SKM-1 treated with dmso at 0.1 percent for 144 hours (cell line): ENCODE measurements at regions not wholly inside any gene's neighbourhood (a gene's known extent, or its start where the extent isn't known, plus 50 kb on each side); places are given as distances from the start of the nearest gene placed in this dataset.
"Not testable (repeated sequence)": the region's sequence is repeated elsewhere in the genome, so short reads cannot be mapped to it uniquely, and the experiment has no call there.

ENCODE experiments used
- DNase-seq: peaks from one replicate; lab custom pipeline; 2025; ENCODE audit not compliant: unreplicated experiment; lab: John Stamatoyannopoulos, UW

GRCh38 chr12:102299731-102300130 lies 102.1 kb upstream of the PMCH start:
- no peak for DNase-seq

DNA sequence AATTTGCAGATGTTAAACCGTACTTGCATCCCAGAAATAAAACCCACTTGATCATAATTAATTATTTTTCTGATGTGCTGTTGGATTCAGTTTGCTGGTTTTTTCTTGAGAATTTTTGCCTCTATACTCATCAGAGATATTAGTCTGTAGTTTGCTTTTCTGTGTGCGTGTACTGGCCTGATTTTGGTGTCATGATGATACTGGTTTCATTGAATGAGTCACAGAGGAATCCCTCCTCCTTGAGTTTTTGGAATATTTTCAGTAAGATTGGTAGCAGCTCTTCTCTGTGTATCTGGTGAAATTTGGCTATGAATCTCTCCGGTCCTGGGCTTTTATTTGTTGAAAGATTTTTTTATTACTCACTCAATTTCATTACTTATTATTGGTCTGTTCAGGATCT lies 100.4 kb upstream of the PMCH start:
- DNase-seq, result no peak

DNA sequence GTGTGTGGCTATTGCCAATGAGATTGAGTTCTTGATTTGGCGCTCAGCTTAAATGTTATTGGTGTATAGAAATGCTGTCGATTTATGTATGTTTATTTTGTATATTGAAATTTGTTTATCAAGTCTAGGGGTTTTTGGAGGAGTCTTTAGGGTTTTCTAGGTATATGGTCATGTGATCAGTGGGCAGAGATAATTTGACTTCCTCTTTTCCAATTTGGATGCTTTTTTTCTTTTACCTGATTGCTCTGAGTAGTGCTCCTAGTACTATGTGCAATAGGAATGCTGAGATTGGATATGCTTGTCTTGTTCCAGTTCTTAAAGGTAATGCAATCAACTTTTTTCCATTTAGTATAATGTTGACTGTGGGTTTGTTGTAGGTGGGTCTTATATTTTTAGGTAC lies 99.8 kb upstream of the PMCH start:
- no peak for DNase-seq

GRCh38 chr12:102294568-102294967 lies 96.9 kb upstream of the PMCH start:
- DNase-seq, result no peak

DNA sequence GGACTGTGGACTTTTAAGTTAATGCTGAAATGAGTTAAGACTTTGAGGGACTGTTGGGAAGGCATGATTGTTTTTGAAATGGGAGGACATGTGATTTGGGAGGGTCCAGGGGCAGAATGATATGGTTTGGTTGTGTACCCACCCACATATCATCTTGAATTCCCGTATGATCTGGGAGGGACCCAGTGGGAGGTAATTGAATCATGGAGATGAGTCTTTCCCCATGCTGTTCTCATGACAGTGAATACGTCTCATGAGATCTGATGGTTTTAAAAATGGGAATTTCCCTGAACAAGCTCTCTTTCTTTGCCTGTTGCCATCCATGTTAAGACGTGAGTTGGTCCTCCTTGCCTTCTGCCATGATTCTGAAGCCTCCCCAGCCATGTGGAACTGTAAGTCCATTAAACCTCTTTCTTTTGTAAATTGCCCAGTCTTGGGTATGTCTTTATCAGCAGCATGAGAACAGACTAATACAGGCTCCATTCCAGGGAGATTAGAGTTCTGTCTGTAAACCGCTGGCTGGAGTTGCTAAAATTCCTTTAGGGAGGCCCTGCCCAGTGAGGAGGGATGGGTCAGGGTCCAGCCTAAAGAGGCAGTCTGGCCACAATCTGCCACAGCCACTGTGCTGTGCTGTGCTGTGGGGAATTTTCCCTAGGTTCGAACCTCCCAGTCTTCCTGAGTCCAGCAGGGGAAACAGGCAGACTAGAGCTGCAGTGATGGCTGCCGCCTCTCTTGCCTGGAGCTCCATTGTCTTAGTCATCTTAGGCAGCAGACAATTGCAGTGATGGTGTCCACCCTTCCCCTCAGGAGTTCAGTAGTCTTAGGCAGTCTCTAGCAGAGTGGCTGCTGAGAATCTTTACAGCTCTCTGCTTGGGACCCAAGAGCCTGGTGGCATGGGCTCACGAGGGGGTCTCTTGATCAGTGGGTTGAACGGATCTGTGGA lies 94.1 kb upstream of the PMCH start:
- not testable (repeated sequence) for DNase-seq

DNA sequence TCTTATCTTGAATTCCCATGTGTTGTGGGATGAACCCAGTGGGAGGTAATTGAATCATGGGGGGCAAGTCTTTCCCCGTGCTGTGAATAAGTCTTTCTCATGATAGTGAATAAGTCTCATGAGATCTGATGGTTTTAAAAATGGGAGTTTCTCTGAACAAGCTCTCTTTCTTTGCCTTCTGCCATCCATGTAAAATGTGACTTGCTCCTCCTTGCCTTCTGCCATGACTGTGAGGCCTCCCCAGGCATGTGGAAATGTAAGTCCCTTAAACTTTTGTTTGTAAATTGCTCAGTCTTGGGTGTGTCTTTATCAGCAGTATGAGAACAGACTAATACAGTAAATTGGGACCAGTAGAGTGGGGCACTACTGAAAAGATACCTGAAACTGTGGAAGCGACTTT lies 92.1 kb upstream of the PMCH start:
- DNase-seq, result not testable (repeated sequence)

DNA sequence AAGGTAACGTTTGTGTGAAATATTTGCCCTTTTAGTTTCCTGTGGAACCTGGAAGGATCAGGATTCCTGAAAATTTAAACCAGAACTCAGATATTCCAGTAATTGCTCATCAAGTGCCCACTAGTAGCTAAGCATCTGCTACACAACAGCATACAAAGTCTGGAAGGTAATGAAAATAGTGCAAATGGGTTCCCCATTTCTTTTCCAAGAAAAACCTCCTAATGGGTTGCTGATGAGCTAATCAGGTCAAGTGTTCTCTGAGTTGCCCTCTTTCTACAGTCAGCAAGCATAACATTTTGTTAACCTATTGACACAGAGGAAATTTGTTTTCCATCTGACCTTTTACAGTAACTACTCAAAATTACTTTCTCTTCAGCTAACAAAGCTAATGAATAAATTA lies 83.6 kb upstream of the PMCH start:
- no peak for DNase-seq

DNA sequence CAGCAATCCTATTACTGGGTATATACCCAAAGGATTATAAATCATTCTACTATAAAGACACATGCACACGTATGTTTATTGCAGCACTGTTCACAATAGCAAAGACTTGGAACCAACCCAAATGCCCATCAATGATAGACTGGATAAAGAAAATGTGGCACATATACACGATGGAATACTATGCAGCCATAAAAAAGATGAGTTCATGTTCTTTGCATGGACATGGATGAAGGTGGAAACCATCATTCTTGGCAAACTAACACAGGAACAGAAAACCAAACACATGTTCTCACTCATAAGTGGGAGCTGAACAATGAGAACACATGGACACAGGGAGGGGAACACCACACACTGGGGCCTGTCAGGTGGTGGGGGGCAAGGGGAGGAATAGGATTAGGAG lies 58.1 kb upstream of the PMCH start:
- DNase-seq, result not testable (repeated sequence)

- DNase-seq, result not testable (repeated sequence)
These were observed 53.4 kb upstream of the PMCH start for GRCh38 chr12:102251005-102251404.

DNA sequence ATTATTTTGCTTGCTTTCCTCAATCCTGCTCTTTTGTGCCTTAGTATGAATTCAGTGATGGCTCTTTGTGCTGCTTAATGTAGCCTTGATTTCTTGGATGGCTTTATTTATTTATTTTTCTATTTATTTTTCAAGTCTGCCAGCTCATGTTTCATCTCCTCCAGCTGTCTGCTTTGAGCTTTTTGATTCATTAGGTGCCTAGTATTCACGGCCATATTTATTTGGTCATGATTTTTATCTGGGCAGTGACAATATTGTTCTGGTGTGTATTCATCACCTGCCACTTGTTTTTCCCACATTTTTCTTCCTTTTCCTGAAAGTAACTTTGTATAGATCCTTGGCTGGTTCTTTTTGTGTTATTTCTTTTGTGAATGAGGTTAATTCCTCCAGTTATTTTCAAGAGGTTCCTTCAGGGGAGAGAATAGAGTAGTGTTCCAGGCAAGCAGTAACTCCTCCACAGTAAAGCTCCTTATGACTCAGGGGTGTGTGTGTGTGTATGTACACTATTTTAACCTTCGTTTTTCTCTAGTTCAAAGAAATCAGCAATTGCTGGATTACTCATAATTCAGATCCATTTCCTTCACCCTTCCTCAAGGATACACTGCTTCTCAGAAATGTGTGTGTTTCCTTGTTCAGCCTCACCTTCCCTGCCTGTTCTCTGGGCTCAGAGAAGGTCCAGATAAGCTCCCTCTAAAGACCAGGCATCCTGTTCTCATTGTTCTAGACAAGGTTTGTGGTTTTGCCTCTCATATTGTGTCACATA lies 51.6 kb upstream of the PMCH start:
- DNase-seq, result no peak
